Nephron progenitor cell (in vitro differentiated cells): ENCODE measurements at regions not wholly inside any gene's neighbourhood (a gene's known extent, or its start where the extent isn't known, plus 50 kb on each side); places are given as distances from the start of the nearest gene placed in this dataset.

Source experiments
- DNase-seq: peaks from one replicate; pipeline ENCODE4 v3.0.0; 2021
- H3K27ac Mint-ChIP-seq: 2 replicates; pipeline ENCODE4 v1.8.0; 2021; ENCODE audit warnings: mild to moderate bottlenecking, moderate library complexity, mixed read lengths
- H3K27me3 Mint-ChIP-seq: 2 replicates; pipeline ENCODE4 v1.8.0; 2021; ENCODE audit warnings: mild to moderate bottlenecking, low read depth, mixed read lengths; ENCODE audit not compliant: poor library complexity
- H3K36me3 Mint-ChIP-seq: 2 replicates; pipeline ENCODE4 v1.8.0; 2021; ENCODE audit warnings: low read depth, mixed read lengths
- H3K4me1 Mint-ChIP-seq: 2 replicates; pipeline ENCODE4 v1.8.0; 2021; ENCODE audit warnings: mixed read lengths
- H3K4me3 Mint-ChIP-seq: 2 replicates; pipeline ENCODE4 v1.8.0; 2021; ENCODE audit warnings: mild to moderate bottlenecking, moderate library complexity, mixed read lengths
- H3K9me3 Mint-ChIP-seq: 2 replicates; pipeline ENCODE4 v1.8.0; 2021; ENCODE audit warnings: mild to moderate bottlenecking, moderate library complexity, mixed read lengths
- TF ChIP-seq, protein P1 (sequence below): fragments of 200-600 bp; sonication (generic); IDR thresholded peaks from 2 replicates; pipeline ENCODE4 v1.5.0; 2021; ENCODE audit warnings: antibody characterized with exemption

DNA sequence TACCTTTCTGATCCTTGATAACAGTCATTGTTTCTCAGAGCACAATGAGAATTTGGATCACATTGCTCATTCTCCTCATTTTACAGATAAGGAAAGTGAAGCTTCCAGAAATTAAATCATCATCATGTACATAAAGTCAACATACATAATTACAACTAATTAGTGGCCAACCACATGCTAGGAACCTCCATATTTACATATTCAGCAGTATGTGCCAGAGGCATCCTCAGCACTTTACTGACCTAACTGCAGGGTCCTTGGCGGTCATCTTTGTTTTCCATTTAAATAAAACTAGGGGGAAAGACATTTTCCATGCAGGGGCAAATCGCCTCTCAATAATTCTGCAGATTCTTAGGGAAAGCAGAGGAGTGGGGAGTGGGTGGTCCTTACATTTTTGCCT is 752.9 kb downstream of the KCNJ2 start:
- H3K27me3 Mint-ChIP-seq, result peaks cover 16% of the 10 kb centered on the region
- TF ChIP-seq, protein P1, sequence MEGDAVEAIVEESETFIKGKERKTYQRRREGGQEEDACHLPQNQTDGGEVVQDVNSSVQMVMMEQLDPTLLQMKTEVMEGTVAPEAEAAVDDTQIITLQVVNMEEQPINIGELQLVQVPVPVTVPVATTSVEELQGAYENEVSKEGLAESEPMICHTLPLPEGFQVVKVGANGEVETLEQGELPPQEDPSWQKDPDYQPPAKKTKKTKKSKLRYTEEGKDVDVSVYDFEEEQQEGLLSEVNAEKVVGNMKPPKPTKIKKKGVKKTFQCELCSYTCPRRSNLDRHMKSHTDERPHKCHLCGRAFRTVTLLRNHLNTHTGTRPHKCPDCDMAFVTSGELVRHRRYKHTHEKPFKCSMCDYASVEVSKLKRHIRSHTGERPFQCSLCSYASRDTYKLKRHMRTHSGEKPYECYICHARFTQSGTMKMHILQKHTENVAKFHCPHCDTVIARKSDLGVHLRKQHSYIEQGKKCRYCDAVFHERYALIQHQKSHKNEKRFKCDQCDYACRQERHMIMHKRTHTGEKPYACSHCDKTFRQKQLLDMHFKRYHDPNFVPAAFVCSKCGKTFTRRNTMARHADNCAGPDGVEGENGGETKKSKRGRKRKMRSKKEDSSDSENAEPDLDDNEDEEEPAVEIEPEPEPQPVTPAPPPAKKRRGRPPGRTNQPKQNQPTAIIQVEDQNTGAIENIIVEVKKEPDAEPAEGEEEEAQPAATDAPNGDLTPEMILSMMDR, result no peak
- H3K36me3 Mint-ChIP-seq, result peaks cover 5% of the 10 kb centered on the region
- no peaks in the 10 kb centered on the region for H3K4me1 Mint-ChIP-seq
- no peak overlapping the region for H3K27ac Mint-ChIP-seq
- H3K4me3 Mint-ChIP-seq, result no peak overlapping the region
- DNase-seq, result no peak
- H3K9me3 Mint-ChIP-seq, result peaks cover 36% of the 10 kb centered on the region

DNA sequence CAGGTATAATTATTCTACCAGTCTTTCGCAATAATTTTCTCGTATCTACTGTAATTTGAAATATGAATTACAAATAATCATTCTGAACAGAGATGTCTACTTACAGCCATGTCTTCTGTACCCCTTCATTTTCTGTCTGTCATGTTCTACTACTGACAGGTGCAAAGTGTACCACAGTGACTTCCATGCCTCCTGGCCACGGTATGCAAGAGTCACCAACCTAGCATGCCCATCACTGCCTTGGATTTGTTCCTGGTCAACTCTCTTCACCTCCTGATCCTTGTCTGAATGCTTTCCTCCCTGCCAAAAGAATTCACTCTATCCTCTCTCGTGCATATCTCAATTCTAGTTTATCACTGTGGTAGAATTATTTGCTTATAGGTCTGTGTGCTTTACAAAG is 755.4 kb downstream of the KCNJ2 start:
- no peak overlapping the region for H3K4me3 Mint-ChIP-seq
- no peaks in the 10 kb centered on the region for H3K36me3 Mint-ChIP-seq
- H3K4me1 Mint-ChIP-seq, result no peaks in the 10 kb centered on the region
- no peak overlapping the region for H3K27ac Mint-ChIP-seq
- H3K27me3 Mint-ChIP-seq, result peaks cover 9% of the 10 kb centered on the region
- TF ChIP-seq, protein P1, result no peak
- no peak for DNase-seq
- peaks cover 13% of the 10 kb centered on the region for H3K9me3 Mint-ChIP-seq

DNA sequence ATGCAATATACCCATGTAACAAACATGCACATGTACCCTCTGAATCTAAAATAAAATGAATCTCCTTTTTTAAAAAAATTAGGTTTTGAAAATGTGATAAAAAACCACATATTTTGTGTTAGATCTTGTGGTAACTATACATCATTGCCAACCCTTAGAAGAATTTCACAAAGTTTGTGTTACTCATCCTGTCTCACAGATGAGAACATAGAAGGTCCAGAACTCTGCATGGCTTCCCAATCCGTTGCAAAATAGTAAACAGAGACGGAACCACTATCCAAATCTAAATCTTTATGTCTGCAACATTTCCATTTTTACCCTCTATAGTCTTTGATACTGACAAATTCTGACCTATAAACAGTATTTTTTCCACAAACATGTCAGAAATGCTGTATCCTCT is 759.9 kb downstream of the KCNJ2 start:
- TF ChIP-seq, protein P1, result no peak
- Mint-ChIP-seq H3K9me3 (no peaks in the 10 kb centered on the region), H3K4me1 (no peaks in the 10 kb centered on the region), H3K27me3 (peaks cover 6% of the 10 kb centered on the region), H3K36me3 (no peaks in the 10 kb centered on the region), H3K4me3 (no peak overlapping the region), H3K27ac (no peak overlapping the region)
- no peak for DNase-seq

DNA sequence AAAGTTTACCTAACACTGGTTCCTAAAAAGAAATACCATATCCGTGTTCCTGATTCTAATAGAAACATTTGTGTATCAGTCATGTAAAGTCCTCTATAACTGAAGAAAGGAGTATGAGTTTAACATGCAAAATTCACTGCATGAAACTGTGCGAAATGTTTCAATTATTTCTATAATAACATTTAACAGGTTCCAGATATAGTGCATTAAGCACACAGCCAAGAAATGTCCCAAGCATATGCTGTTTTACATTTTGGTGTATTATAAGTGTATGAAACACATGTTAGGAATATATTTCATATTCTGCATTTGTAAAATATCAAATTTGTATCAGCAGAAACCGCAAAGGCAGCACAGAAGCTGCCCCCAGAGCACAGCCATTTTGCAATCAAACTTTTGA is 764.9 kb downstream of the KCNJ2 start:
- H3K9me3 Mint-ChIP-seq, result no peaks in the 10 kb centered on the region
- no peaks in the 10 kb centered on the region for H3K36me3 Mint-ChIP-seq
- no peak for DNase-seq
- TF ChIP-seq, protein P1, result no peak
- H3K27me3 Mint-ChIP-seq, result peaks cover 6% of the 10 kb centered on the region
- H3K4me1 Mint-ChIP-seq, result peaks cover 12% of the 10 kb centered on the region
- H3K4me3 Mint-ChIP-seq, result no peak overlapping the region
- H3K27ac Mint-ChIP-seq, result no peak overlapping the region

DNA sequence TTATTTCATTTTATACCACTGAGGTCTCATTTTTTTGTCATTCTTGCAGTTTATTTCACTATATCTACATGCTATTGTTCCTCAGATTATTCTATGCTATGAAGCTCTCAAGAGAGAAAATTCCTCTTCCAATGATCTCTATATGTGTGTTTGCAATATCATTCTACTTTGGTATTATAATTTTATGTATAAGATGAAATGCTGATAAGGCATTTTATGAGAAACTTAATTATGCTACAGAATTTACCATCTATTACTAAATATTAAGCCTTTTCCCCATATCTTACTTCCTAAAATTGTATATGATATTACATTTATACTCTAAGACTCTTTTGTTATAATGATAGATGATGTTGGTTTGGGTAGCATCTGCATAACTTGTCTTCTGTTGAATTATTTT is 765.5 kb downstream of the KCNJ2 start:
- no peak overlapping the region for H3K27ac Mint-ChIP-seq
- H3K9me3 Mint-ChIP-seq, result no peaks in the 10 kb centered on the region
- H3K36me3 Mint-ChIP-seq, result no peaks in the 10 kb centered on the region
- DNase-seq, result no peak
- TF ChIP-seq, protein P1, result no peak
- H3K4me1 Mint-ChIP-seq, result peaks cover 12% of the 10 kb centered on the region
- H3K27me3 Mint-ChIP-seq, result peaks cover 6% of the 10 kb centered on the region
- H3K4me3 Mint-ChIP-seq, result no peak overlapping the region

DNA sequence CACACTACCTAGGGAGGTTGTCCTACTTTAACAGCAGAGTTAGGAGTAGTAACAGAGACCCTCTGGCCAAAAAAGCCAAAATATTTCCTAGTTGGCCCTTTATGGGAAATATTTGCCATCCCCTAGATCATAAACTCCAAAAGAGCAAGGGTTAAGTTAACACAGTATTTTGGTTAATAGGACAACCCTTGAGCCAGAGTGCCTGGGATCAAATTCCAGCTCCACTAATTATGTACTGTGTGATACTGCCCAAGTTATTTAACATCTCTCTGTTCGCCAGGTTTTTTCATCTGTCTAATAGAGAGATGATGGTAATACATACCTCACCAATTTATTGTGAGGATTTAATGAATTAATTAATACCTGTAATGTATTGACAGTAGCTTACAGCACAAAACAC is 767.4 kb downstream of the KCNJ2 start:
- Mint-ChIP-seq H3K4me1 (peaks cover 12% of the 10 kb centered on the region), H3K27ac (no peak overlapping the region), H3K27me3 (peaks cover 6% of the 10 kb centered on the region), H3K4me3 (no peak overlapping the region), H3K36me3 (no peaks in the 10 kb centered on the region), H3K9me3 (no peaks in the 10 kb centered on the region)
- TF ChIP-seq, protein P1, result no peak
- no peak for DNase-seq
